HG03025 (cell line): ENCODE measurements at regions not wholly inside any gene's neighbourhood (a gene's known extent, or its start where the extent isn't known, plus 50 kb on each side); places are given as distances from the start of the nearest gene placed in this dataset.
"Not testable (repeated sequence)": the region's sequence is repeated elsewhere in the genome, so short reads cannot be mapped to it uniquely, and the experiment has no call there.

ENCODE experiments used
- ATAC-seq: cut with Tn5 transposase; IDR thresholded peaks from one replicate; pipeline ENCODE4 v1.9.1; 2021; ENCODE audit warnings: mild to moderate bottlenecking, moderate library complexity; ENCODE audit not compliant: unreplicated experiment, low FRiP score

DNA sequence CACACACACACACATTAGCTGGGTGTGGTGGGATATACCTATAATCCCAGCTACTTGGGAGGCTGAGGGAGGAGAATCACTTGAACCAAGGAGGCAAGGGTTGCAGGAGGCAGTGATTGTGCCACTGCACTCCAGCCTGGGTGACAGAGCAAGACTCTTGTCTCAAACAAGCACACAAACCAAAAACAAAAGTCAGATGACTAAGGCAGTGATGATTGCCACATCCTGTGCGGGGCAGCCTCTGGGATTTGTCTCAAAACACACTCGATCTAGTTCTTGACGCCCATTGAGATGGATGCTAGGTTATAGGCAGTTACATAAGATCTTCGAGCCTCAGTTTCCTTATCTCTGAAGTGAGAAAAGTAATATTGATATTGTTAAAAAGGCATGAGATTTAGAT, 57.8 kb upstream of the NBPF8 start:
- ATAC-seq, result not testable (repeated sequence)

DNA sequence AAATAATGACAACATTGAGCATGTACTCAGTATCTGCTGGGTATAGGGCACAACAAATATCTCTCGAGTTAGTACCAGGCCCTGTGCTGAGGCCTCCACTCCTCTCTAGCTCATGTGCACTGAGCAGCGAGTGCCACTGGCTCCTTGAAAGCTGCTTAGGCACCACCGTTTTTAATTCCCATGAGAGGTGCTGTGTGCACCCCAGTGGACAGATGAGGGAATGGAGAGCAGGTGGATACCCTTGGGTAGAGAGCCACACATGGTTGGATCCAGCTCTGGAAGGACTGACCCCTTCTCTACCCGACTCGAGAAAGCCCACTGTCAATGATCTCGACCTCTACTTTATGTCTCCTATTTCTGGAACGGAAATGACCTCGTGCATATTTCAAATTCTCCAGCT, 58.7 kb upstream of the NBPF8 start:
- ATAC-seq, result not testable (repeated sequence)

GRCh38 chr1:120354618-120355184, 60.1 kb upstream of the NBPF8 start:
- ATAC-seq, result peak; percentile 89

DNA sequence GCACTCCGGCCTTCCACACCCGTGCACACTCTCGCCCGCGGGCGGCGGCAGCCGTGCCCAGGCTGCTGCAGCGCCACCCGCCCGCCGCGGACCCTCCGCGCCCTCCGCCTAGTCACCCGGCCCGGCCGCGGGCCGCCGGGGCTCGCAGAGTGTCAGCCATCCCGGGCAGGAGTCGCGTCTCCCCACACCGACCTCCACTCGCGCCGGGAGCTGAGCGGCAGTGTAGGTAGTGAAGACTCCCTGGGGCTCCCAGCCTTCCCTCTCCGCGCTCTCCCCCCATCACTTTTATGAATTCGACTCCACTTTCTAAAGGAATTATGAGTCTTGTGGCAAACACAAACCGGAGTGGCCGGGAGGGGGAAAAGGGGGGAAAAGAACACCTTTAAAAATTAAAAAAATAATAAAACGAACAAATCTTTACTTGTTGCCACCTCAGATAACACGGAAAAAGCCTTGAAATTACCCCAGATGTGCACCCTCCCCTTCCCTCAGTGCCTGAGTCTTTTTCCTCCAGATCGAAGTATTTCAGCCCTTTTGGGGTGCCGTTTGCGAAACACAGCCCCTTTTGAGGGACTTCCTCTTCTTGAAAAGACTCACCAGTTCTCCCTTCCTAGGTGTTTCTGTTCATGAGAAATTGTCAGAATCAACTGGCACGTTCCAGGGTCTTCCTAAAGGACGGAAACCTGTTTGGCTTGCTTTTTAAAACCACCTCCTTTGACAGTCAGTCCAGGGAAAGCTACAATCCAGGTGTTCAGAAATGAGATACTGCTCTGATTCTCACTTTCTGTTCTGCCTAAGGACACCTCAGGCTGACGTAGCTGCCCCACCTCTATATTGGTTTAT, 72.4 kb upstream of the NBPF8 start:
- ATAC-seq, result not testable (repeated sequence)

DNA sequence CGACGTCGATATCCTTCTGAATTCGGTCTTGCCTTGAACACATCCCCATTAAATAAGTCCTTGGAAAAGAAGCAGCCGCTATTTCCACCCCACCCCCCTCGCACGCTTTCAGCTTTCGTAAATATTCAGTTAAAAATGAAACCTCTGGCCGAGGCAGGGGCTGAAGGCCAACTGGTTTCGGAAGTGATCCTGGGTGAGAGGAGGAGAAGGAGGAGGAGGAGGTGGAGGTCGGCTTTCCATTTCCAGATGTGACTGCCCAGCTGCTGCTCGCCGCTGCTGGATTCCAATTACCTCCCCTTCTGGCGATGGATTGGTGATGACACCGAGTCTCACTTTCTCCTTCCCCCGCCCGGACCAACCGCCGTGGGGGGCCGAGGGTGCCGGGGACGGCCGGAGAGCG, 73.1 kb upstream of the NBPF8 start:
- not testable (repeated sequence) for ATAC-seq

GRCh38 chr1:120340838-120341751, 73.7 kb upstream of the NBPF8 start:
- ATAC-seq, result not testable (repeated sequence)

DNA sequence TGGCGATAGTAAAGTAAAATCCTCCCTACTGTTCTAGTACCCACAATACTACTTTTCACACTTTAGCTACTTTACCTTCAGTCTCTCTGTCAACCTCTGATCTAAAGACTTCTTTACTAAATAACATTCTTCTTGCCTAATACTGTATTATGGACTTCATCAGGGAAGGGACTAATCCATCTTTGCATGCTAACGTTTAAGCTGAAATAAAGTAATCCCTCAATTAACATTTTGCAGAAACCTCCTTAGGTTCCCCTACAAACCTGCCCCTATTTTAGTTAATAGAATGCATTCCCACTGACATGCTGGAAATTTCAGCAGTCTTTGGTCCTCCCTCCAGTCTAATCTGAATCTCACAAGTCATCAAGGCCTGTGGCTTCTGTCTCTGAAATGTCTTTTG, 99.1 kb upstream of the NBPF8 start:
- not testable (repeated sequence) for ATAC-seq

DNA sequence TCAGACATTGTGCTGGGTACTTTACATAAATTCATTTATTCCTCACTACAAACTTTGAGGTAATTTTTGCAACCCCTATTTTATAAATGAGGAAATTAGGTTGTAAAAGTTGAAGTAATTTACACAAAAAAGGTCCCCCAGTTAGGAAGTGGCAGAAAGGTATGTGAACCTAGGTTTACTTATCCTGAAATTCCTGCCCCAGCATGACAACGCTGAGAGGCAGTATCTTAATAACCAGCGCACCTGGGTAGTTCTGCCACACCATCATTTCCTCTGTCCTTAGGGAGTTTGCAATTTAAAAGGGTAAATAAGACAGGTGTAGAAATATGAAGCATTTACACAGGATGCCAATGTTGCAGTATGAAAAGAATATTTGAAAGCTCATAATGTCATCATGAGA, 102.9 kb upstream of the NBPF8 start:
- ATAC-seq, result not testable (repeated sequence)

- not testable (repeated sequence) for ATAC-seq
Measured at GRCh38 chr1:120308940-120309578, 105.8 kb upstream of the NBPF8 start.

GRCh38 chr1:120305046-120305445, 109.8 kb upstream of the NBPF8 start:
- ATAC-seq, result not testable (repeated sequence)

DNA sequence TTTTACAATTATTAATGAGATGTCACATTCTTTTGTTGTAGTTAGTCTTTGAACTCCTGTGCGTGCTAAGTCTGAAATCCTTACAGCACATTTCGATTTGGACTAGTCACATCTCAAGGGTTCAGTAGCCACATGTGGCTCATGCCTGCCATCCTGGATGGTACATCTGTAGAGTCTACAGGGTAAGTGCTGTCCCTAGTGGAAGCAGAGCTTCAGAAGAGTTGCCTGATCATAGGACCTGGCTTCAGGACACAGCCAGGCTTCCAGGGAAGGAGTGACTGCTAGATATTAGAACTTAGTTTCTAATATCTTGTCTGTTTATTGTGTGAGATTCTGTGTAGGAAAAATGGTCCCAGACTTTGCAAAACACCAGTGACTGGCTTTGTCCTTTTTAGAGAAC, 110.5 kb upstream of the NBPF8 start:
- ATAC-seq, result not testable (repeated sequence)

- ATAC-seq, result not testable (repeated sequence)
Measured at GRCh38 chr1:120299433-120300057, 115.3 kb upstream of the NBPF8 start.

DNA sequence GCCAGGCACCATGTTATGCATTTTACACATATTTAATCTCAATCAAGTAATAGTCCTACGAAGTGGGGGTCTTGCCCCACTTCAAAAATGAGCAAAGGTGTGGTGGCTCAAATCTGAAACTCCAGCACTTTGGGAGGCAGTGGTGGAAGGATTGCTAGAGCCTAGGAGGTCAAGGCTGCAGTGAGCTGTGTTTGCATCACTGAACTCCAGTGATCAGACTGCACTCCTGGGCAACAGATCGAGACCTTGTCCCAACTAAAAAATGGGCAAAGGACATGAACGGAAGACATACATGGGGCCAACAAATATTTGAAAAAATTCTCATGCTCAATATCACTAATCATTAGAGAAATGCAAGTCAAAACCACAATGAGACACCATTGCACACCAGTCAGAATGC, 116.3 kb upstream of the NBPF8 start:
- ATAC-seq, result not testable (repeated sequence)

DNA sequence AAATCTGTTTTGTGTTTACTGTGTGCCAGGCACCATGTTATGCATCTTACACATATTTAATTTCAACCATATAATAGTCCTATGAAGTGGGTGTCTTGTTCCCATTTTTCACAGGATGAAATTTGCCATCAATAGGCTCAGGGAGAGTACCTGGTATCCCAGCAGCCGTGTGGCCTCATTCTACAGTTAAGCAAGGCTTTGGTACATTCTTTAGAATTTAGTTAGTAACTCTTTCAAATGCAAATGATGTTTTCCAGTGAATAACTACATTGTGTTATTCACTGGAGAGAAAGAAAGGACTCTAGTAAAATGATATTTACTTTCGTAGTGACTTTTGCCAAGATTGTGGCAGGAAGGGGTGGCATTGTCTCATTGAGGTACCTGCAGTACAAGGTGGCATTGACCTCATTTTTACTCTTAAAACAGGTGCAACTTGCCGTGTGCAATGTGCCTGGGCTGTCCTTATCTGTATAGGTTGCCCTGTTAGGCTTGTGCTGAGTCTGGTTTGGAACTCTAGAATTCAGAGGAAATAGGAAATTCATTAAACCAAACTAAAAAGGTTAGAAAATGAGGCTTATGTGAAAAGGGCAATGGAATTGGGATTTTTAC, 117.4 kb upstream of the NBPF8 start:
- not testable (repeated sequence) for ATAC-seq

DNA sequence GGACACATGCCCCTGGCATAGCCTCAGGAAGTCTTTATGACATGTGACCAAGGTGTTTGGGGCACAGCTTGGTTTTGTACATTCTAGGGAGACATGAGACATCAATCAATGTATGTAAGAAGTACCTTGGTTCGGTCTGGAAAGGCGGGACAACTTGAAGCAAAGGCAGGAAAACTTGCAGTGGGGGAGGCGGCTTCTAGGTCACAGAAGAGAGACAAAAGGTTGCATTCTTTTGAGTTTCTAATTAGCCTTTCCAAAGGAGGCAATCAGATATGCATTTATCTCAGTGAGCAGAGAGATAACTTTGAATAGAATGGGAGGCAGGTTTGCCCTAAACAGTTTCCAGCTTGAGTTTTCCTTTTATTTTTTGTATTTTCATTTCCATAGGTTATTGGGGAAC, 113.8 kb upstream of the SEC22B start:
- ATAC-seq, result not testable (repeated sequence)

DNA sequence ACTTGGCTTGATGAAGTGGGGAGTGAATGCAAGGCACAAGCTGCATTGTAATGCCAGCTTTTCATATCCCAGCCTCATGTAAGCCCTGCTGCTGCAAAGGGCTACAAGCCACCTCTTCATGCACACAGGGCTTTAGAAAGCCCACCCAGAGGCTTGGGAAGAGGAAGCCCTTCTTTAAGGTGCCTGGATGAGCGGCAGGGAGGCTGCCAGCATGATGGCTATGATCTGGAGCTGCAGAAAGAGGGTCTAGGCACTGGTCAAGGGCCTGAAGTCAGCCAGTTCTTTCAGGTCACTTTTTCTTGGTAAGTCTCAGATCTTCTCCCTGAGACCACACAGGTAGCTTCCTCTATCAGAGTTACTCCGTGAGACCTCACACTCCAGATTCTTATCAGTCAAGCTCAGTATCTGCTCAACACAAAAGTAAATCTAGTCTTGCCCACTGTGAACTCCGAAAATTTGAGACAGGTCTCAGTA, 113.3 kb upstream of the SEC22B start:
- ATAC-seq, result not testable (repeated sequence)

DNA sequence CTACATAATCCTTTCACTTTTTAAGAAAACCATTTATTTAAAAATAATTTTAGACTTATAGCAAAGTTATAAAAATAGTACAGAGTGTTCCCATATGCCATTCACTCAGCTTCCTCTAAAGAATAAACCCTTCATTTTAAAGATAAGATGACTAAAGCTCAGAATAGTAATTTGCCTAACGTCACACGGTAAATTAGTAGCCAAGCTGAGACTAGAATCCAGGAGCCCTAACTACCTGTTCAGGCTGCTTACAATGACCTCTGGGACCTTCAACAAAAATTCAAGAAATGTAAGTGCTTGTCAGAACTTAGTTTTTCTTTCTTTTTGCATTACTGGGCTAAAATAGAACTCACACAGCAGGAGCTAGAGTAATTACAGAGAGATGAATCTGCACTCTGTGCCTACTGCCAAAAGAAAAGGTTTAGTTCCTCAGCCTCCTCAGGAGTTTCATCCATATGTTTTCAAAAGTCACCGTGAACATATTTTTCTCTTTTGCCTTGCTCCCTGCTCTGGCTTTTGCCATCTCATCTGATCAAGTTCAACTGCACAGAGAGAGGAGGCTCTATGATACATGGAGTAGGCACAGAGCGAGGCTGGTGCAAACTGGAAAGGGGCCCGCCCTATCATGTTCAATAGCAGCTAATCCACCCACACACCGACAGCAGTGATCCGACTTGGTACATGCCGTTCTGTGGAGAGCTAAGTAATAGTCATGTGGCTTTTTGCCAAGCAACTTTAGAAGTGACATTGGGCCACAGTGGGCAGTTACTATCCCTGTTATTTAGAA, 112.7 kb upstream of the SEC22B start:
- not testable (repeated sequence) for ATAC-seq

GRCh38 chr1:120288167-120288566, 111.8 kb upstream of the SEC22B start:
- not testable (repeated sequence) for ATAC-seq
